ENCODE measurements at regions not wholly inside any gene's neighbourhood (a gene's known extent, or its start where the extent isn't known, plus 50 kb on each side); places are given as distances from the start of the nearest gene placed in this dataset.
"Not testable (repeated sequence)": the region's sequence is repeated elsewhere in the genome, so short reads cannot be mapped to it uniquely, and the experiment has no call there.

DNA sequence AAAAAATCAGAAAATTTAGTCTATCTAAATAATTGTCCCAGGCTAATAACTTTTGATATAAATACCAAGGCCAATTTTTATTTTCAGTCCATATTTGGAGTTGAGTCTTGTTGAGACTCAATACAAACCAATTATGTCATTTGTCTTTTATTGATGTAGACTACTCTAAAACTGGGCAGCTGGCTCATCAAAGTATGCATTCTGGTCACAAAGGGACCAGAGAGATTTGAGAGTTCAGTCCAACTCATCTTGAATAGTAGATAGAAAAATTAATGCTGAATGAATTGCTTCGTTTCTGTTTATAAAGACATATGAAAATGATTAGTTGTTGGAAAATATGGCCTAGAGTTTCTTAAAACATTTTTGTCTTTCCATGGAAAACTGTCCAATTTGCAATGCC is 412.5 kb upstream of the KLHL4 start:
- DNase-seq (ENCODE audit: low read depth): no peak

DNA sequence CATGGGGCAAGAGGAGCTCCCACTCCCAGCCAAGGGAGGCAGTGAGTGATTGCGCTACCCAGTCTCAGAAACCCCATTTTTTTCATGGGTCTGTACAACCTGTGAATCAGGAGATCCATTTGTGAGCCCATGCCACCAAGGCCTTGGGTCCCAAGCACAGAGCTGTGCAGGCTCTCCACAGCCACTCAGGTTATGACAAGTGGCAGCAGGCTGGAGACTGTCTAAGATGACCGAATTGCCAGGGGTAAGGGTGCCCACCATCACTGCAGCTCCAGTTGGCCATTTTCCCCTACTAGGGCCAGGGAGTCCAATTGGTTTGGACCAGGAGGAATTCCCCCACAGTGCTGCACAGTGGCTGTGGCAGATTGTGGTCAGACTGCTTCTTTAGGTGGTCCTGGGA is 407.5 kb upstream of the KLHL4 start:
- no peak for DNase-seq (ENCODE audit: low read depth)

DNA sequence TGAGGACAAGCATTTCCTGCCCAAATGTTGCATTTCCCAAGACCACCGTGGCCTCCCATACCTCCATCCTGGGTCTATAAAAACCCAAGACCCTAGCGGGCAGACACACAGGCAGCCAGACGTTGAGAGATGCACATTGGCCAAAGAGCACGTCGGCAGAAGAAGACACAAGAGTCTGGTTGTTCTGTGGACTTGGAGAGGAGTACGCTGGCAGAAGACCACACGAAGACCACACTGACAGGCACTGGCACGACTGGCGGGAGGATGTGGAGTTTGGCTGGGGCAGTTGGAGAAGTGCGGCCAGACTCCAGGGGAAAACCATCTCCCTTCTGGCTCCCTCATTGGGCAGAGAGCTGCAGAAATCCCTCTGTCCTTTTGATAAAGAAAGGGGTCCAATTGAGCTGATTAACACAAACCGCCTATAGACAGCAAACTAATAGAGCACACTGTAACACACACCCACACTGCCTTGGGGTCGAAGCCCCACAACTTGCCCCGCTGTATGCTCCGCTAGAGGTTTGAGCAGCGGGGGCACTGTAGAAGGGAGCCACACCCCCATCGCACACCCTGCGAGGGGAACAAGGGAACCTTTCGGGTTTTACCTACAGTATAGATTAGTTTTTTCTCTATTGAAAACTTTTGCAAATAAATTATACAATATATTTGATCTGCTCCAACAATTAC is 376.7 kb upstream of the KLHL4 start:
- DNase-seq (ENCODE audit: low read depth): no peak

- no peak for DNase-seq (ENCODE audit: low read depth)
Observed at GRCh38 chrX:87160435-87161010, 357.1 kb upstream of the KLHL4 start.

GRCh38 chrX:87167841-87168240 is 349.8 kb upstream of the KLHL4 start:
- no peak for DNase-seq (ENCODE audit: low read depth)

- DNase-seq (ENCODE audit: low read depth): not testable (repeated sequence)
Observed at GRCh38 chrX:87178009-87178408, 339.6 kb upstream of the KLHL4 start.

All from amniotic epithelial cell (primary cell).